Sigmoid colon (tissue), 4 donors: ENCODE measurements at regions not wholly inside any gene's neighbourhood (a gene's known extent, or its start where the extent isn't known, plus 50 kb on each side); places are given as distances from the start of the nearest gene placed in this dataset.
"Not testable (repeated sequence)": the region's sequence is repeated elsewhere in the genome, so short reads cannot be mapped to it uniquely, and the experiment has no call there.

Experiments used
- POLR2AphosphoS5 ChIP-seq, 4 donors: sonication (generic); formaldehyde crosslinking; IDR thresholded peaks; one replicate each; pipeline ENCODE4 v1.6.1; 2017; ENCODE audit warnings: antibody characterized with exemption in 4 of 4
- TF ChIP-seq, protein P1 (sequence below), 4 experiments: fragments of 450-650 bp in 3 of 4; fragments of 200-600 bp in 1 of 4; IDR thresholded peaks; one replicate each; pipeline ENCODE4 v1.5.1; 2016 to 2019; ENCODE audit warnings: antibody characterized with exemption in 4 of 4, mild to moderate bottlenecking in 3 of 4, moderate library complexity in 2 of 4

DNA sequence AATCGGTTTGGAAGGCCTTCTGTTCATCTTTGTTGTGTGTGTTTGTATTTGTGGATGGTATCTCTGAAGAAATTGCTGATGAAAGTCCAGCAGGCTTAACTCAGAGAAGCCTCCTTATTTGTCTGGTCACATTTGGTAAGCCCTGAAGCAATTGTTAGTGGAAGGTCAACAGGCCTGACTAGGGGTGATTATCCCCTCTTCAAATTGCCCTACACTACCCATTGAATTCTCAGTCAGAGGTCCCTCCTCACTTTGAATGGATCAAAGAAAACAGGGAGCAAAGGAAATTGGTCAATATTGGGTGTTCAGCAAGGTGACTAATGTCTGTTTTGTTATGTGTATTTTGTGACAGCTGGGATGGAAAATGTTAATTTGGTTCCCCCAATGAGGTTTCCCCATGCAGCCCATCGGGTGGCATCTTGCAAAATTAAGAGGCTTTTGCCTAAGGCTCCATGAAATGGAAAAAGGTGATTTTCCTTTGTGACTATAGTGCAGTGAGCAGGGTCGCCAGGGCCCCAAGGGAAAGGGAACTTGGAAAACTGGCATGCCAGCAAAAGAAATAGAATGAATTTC is 811.6 kb downstream of the PCDH11X start:
- TF ChIP-seq, protein P1, sequence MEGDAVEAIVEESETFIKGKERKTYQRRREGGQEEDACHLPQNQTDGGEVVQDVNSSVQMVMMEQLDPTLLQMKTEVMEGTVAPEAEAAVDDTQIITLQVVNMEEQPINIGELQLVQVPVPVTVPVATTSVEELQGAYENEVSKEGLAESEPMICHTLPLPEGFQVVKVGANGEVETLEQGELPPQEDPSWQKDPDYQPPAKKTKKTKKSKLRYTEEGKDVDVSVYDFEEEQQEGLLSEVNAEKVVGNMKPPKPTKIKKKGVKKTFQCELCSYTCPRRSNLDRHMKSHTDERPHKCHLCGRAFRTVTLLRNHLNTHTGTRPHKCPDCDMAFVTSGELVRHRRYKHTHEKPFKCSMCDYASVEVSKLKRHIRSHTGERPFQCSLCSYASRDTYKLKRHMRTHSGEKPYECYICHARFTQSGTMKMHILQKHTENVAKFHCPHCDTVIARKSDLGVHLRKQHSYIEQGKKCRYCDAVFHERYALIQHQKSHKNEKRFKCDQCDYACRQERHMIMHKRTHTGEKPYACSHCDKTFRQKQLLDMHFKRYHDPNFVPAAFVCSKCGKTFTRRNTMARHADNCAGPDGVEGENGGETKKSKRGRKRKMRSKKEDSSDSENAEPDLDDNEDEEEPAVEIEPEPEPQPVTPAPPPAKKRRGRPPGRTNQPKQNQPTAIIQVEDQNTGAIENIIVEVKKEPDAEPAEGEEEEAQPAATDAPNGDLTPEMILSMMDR (IDR thresholded peaks at IDR 0.05), result not testable (repeated sequence)
- not testable (repeated sequence) for TF ChIP-seq POLR2AphosphoS5 (IDR thresholded peaks at IDR 0.05)
